ENCODE measurements at regions not wholly inside any gene's neighbourhood (a gene's known extent, or its start where the extent isn't known, plus 50 kb on each side); places are given as distances from the start of the nearest gene placed in this dataset.

DNA sequence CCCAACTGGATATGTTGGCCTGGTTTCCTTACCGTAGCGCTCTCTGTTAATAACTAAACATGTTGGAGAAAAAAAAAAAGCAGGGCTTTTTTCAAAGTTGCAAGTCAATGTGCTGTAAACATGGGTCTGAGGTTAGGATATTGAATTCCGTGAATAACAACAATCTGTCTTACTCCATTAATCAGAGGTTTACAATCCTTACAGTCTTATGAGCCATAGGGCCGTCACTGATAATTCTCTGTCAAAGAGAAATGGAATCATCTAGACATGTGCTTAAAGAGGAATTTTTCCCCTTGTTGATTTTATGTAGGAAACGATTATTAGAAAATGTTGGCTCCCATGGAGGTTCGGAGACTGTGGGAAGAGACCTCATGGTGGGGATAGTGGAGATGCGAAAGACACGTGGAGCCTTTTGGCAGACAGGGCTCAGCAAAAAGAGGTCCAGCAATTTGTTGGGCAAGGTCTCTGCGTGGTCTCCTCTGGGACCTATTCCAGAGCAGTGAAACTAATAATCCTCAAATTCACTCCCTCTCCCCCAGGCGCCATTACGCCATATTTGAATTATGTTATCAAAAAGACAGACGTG, 83.5 kb upstream of the CLDN14 start:
- CTCF ChIA-PET = no interaction called here
- no peaks in the 10 kb centered on the region for H3K4me1 ChIP-seq
- Mint-ChIP-seq H3K4me3 (ENCODE audit: unreplicated experiment) (no peak overlapping the region), H3K4me1 (ENCODE audit: low read depth, unreplicated experiment) (no peaks in the 10 kb centered on the region), H3K9me3 (ENCODE audit: unreplicated experiment) (no peaks in the 10 kb centered on the region), H3K27ac (ENCODE audit: unreplicated experiment) (no peak overlapping the region), H3K27me3 (ENCODE audit: insufficient read depth, unreplicated experiment) (peaks cover 12% of the 10 kb centered on the region), H3K36me3 (ENCODE audit: insufficient read depth, unreplicated experiment) (no peaks in the 10 kb centered on the region)
- no TSS peak for BruUV-seq (replicated peaks)
- POLR2A ChIA-PET = no interaction called here
- no peaks in the 10 kb centered on the region for H3K36me3 ChIP-seq (ENCODE audit: control insufficient read depth, insufficient read depth, low read length)
- no peaks in the 10 kb centered on the region for H3K27me3 ChIP-seq (replicated peaks; ENCODE audit: control insufficient read depth, insufficient read depth, low read length)
- no peak for DNase-seq
- H3K9me3 ChIP-seq = no peaks in the 10 kb centered on the region
- TF ChIP-seq, protein P1, sequence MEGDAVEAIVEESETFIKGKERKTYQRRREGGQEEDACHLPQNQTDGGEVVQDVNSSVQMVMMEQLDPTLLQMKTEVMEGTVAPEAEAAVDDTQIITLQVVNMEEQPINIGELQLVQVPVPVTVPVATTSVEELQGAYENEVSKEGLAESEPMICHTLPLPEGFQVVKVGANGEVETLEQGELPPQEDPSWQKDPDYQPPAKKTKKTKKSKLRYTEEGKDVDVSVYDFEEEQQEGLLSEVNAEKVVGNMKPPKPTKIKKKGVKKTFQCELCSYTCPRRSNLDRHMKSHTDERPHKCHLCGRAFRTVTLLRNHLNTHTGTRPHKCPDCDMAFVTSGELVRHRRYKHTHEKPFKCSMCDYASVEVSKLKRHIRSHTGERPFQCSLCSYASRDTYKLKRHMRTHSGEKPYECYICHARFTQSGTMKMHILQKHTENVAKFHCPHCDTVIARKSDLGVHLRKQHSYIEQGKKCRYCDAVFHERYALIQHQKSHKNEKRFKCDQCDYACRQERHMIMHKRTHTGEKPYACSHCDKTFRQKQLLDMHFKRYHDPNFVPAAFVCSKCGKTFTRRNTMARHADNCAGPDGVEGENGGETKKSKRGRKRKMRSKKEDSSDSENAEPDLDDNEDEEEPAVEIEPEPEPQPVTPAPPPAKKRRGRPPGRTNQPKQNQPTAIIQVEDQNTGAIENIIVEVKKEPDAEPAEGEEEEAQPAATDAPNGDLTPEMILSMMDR (IDR thresholded peaks at IDR 0.05; ENCODE audit: insufficient read depth in 1 of 2, low read depth in 1 of 2, low read length in 1 of 2, severe bottlenecking in 1 of 2, unreplicated experiment in 1 of 2) = no peak
- H3K4me3 ChIP-seq (ENCODE audit: low read depth, low read length) = no peak overlapping the region
- intact Hi-C loops (cut with micrococcal nuclease; ENCODE audit: unreplicated experiment) = no loop called here

DNA sequence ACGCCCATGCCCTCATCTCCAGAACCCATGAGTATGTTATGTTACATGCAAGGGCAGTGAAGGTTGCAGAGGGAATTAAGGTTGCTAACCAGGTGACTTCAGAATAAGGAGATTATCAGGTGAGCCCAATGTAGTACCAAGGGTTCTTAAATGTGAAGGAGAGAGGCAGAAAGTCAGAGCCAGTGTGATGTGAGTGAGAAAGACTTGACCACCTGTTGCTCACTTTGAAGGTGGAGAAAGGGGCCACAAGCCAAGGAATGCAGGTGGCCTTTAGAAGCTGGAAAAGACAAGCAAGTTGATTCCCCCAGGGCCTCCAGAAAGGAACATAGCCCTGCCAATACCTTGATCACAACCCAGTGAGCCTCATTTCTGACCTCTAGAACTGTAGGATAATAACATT, 84.7 kb upstream of the CLDN14 start:
- Histone ChIP-seq H3K36me3 (ENCODE audit: control insufficient read depth, insufficient read depth, low read length) (no peaks in the 10 kb centered on the region), H3K27me3 (replicated peaks; ENCODE audit: control insufficient read depth, insufficient read depth, low read length) (no peaks in the 10 kb centered on the region; the same call in 1 of the 2 replicates), H3K9me3 (no peaks in the 10 kb centered on the region), H3K4me3 (ENCODE audit: low read depth, low read length) (no peak overlapping the region), H3K4me1 (no peaks in the 10 kb centered on the region)
- no peak for DNase-seq
- POLR2A ChIA-PET = interaction anchor here (0.6 kb wide), 1 partner anchor 49 kb away, joined by 3 read pairs; no protein-coding TSS in a partner anchor
- no peak overlapping the region for H3K4me3 Mint-ChIP-seq (ENCODE audit: unreplicated experiment)
- H3K36me3 Mint-ChIP-seq (ENCODE audit: insufficient read depth, unreplicated experiment) = no peaks in the 10 kb centered on the region
- H3K27me3 Mint-ChIP-seq (ENCODE audit: insufficient read depth, unreplicated experiment) = peaks cover 15% of the 10 kb centered on the region
- TF ChIP-seq, protein P1 (IDR thresholded peaks at IDR 0.05; ENCODE audit: insufficient read depth in 1 of 2, low read depth in 1 of 2, low read length in 1 of 2, severe bottlenecking in 1 of 2, unreplicated experiment in 1 of 2) = no peak
- BruUV-seq (replicated peaks) = no TSS peak
- H3K9me3 Mint-ChIP-seq (ENCODE audit: unreplicated experiment) = no peaks in the 10 kb centered on the region
- intact Hi-C loops (cut with micrococcal nuclease; ENCODE audit: unreplicated experiment) = no loop called here
- no peak overlapping the region for H3K27ac Mint-ChIP-seq (ENCODE audit: unreplicated experiment)
- CTCF ChIA-PET = no interaction called here
- no peaks in the 10 kb centered on the region for H3K4me1 Mint-ChIP-seq (ENCODE audit: low read depth, unreplicated experiment)

DNA sequence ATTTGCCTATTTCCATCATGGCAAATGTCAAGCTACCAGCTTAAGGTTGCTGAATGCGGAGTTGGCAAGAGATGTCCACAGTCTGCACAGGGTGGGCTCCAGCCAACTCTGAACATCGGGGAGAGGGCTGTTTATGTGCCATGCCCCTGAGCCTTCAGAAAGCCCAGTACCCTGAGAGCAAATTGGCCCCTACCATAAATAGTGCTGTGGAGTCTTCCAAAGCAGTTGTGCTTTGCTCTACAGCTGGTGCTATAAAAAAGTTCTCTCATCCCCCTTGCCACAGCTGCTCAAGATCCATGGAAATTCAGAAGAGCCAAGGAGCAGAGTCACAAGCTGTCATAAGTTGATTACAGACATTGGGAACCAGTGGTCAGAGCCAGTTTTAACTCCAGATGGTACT, 85.6 kb upstream of the CLDN14 start:
- ChIA-PET POLR2A (no interaction called here), CTCF (no interaction called here)
- no peak overlapping the region for H3K4me3 ChIP-seq (ENCODE audit: low read depth, low read length)
- H3K4me1 ChIP-seq = no peaks in the 10 kb centered on the region
- no peaks in the 10 kb centered on the region for H3K9me3 Mint-ChIP-seq (ENCODE audit: unreplicated experiment)
- no peaks in the 10 kb centered on the region; the same call in 1 of the 2 replicates for H3K27me3 ChIP-seq (replicated peaks; ENCODE audit: control insufficient read depth, insufficient read depth, low read length)
- no TSS peak for BruUV-seq (replicated peaks)
- H3K36me3 ChIP-seq (ENCODE audit: control insufficient read depth, insufficient read depth, low read length) = no peaks in the 10 kb centered on the region
- H3K9me3 ChIP-seq = no peaks in the 10 kb centered on the region
- H3K27me3 Mint-ChIP-seq (ENCODE audit: insufficient read depth, unreplicated experiment) = peaks cover 15% of the 10 kb centered on the region
- no peaks in the 10 kb centered on the region for H3K36me3 Mint-ChIP-seq (ENCODE audit: insufficient read depth, unreplicated experiment)
- TF ChIP-seq, protein P1 (IDR thresholded peaks at IDR 0.05; ENCODE audit: insufficient read depth in 1 of 2, low read depth in 1 of 2, low read length in 1 of 2, severe bottlenecking in 1 of 2, unreplicated experiment in 1 of 2) = no peak
- H3K27ac Mint-ChIP-seq (ENCODE audit: unreplicated experiment) = no peak overlapping the region
- no peaks in the 10 kb centered on the region for H3K4me1 Mint-ChIP-seq (ENCODE audit: low read depth, unreplicated experiment)
- DNase-seq = no peak
- no peak overlapping the region for H3K4me3 Mint-ChIP-seq (ENCODE audit: unreplicated experiment)
- intact Hi-C loops (cut with micrococcal nuclease; ENCODE audit: unreplicated experiment) = no loop called here

Data from Caco-2 (cell line).